Kidney epithelial cell (primary cell): ENCODE measurements at regions not wholly inside any gene's neighbourhood (a gene's known extent, or its start where the extent isn't known, plus 50 kb on each side); places are given as distances from the start of the nearest gene placed in this dataset.

ENCODE experiments used
- DNase-seq: peaks from one replicate; pipeline ENCODE4 v3.0.0-alpha.2; 2010; ENCODE audit warnings: low read depth
- H3K27me3 ChIP-seq: 2 replicates; pipeline ENCODE4 v1.6.0; 2011; ENCODE audit warnings: low read length; ENCODE audit not compliant: control insufficient read depth, insufficient read depth
- H3K36me3 ChIP-seq: 2 replicates; pipeline ENCODE4 v1.5.1; 2011; ENCODE audit warnings: low read length; ENCODE audit not compliant: control insufficient read depth, insufficient read depth
- H3K4me3 ChIP-seq: 2 replicates; pipeline ENCODE4 v1.5.1; 2011; ENCODE audit warnings: low read depth, mild to moderate bottlenecking, control low read depth, low read length
- TF ChIP-seq, protein P1 (sequence below): IDR thresholded peaks from 2 replicates; pipeline ENCODE4 v1.5.1; 2011; ENCODE audit warnings: mild to moderate bottlenecking, moderate library complexity, low read length, control low read depth, inconsistent platforms; ENCODE audit not compliant: insufficient read depth, poor library complexity, severe bottlenecking

DNA sequence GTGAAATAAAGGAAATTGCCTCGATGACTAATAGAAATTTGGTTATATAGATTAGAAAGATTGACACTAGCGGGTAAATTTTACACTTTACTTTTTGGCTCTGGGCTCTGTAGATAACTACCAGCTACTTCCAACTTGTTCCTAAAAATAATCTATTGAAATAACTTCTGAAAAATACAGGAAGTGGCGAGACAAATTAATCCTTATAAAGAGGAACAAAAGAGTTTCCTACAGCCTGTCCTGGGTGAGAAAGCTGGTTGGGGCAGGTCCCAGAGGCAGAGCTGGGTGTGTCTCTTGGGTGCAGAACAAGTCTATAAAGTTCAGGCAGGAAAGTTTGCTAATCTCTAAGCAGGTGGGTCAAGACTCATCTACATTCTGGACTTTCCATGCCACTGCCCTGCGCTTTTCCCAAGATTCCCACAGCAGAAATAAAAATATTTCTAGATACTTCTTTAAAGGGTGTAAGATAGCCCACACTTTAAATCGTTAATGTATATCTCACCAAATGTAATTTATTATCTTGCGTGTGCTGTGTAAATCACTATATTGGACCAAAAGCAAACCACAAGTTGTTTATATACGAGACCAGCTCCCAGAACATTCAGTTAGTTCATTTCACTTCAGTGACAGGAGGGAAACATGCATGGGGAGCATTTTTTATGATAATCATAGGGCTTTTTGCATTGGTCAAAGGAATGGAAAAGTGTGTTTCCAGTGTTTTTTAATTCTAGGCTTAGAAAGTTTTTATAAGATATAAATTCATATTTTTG lies 70.1 kb upstream of the NRIP1 start:
- Histone ChIP-seq H3K27me3 (no peaks in the 10 kb centered on the region), H3K36me3 (no peaks in the 10 kb centered on the region), H3K4me3 (no peak overlapping the region)
- TF ChIP-seq, protein P1, sequence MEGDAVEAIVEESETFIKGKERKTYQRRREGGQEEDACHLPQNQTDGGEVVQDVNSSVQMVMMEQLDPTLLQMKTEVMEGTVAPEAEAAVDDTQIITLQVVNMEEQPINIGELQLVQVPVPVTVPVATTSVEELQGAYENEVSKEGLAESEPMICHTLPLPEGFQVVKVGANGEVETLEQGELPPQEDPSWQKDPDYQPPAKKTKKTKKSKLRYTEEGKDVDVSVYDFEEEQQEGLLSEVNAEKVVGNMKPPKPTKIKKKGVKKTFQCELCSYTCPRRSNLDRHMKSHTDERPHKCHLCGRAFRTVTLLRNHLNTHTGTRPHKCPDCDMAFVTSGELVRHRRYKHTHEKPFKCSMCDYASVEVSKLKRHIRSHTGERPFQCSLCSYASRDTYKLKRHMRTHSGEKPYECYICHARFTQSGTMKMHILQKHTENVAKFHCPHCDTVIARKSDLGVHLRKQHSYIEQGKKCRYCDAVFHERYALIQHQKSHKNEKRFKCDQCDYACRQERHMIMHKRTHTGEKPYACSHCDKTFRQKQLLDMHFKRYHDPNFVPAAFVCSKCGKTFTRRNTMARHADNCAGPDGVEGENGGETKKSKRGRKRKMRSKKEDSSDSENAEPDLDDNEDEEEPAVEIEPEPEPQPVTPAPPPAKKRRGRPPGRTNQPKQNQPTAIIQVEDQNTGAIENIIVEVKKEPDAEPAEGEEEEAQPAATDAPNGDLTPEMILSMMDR = no peak
- no peak for DNase-seq

DNA sequence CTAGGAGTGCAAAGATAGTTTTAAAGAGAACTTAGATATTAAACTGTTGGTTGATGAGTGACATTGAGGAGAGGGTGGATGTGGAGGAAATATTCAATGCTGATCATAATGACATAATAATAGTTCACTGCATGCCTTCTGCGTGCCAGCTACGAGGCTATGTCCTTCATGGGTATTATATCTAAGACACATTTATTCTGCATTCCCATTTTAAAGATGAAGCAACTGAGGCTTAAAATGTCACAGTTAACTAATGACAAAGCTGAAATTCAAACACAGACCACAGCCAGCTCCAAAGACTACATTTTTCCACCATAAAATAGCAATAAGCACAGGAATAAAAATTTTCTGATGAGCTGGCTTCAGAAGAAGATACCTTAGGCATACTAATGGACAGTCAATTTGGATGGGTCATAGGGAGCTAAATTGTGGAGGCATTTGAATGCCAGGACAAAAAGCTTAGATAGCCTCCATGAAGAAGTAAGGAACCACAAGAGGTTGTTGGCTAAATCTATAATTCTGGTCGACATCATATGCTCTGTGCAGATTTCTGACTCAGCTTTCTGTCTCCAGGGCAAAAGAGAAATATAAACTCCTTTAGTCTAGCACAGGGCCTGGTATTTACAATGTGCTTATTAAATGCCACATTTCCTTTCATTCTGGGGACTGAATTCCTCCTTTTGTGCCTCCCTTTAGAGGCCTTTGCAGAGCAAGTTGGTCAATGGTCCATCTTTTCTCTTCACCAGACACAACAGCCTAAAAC lies 71.2 kb upstream of the NRIP1 start:
- no peak for DNase-seq
- H3K36me3 ChIP-seq = no peaks in the 10 kb centered on the region
- no peaks in the 10 kb centered on the region for H3K27me3 ChIP-seq
- TF ChIP-seq, protein P1 = no peak
- no peak overlapping the region for H3K4me3 ChIP-seq

DNA sequence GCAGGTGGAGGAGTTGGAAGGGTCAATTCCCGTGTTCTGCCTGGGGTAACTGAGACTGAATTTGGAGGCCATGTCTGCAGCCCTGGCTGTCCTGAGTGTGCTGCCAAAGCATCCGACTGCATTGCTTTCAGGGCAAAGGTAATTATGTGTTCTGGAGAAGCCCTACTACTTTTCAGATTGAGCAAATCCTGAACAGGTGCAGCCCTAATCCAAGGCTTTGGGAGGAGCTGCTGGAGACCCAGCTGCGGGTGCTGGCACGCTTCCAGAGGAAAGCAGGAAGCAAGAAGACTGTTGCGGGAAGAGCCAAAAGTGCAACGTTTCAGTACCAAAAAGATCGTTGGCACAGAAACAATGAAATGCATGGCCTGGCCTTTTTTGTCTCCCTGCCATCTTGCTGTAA lies 73.7 kb upstream of the NRIP1 start:
- H3K4me3 ChIP-seq = no peak overlapping the region
- no peaks in the 10 kb centered on the region for H3K27me3 ChIP-seq
- TF ChIP-seq, protein P1 = no peak
- no peaks in the 10 kb centered on the region for H3K36me3 ChIP-seq
- no peak for DNase-seq

DNA sequence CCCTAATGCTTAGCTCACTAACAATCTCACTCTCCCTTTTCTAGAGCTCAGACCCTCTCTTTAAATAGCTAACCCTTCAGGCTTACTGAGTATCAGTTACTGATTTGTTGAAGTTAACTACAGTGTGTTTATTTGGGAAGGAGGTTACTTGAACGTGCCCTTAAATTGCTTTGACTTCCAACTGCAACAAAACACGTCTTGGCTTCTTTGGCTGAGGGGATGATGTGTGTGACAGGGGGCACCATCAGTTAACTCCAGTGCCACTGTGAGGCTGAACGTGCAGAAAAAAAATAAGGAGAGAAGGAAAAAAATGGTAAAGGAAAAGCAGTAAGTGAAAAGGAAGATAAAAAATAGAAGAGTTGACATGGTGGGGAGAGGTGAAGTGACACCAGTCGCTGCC lies 75.1 kb upstream of the NRIP1 start:
- TF ChIP-seq, protein P1 = no peak

DNA sequence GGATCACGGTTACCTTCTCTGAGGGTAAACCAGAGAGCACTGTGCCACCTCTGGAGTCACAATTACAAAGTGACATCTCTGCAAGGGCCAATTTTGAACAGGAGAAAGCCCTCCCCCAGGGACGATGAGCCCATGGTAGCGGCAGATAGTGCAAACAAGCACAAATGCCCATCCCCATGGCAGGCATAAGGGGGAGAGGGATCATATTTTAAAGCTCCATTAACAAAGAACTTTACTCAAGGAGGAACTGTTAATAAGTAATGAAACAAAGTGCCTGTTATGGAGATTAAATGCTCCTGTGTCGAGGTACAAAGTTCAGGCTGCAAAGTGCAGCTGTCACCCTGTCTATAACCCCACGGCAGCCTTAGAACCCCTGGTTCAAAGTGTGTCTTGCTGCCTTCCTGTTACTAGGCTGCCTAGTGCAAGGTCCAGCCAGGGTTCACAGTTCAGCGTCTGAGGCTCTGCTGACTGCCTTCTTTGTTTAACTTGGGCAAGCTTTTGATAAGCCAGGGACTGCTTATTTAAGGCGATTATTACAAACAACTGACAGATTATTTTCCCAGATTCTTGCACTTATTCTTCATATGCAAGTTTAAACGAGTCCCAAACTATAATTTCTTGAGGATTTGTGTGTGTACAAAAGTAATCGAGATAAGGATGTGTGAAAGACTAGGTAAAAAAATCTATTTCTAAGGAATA lies 75.7 kb upstream of the NRIP1 start:
- no peak overlapping the region for H3K4me3 ChIP-seq
- H3K27me3 ChIP-seq = no peaks in the 10 kb centered on the region
- TF ChIP-seq, protein P1 = no peak
- no peak for DNase-seq
- H3K36me3 ChIP-seq = no peaks in the 10 kb centered on the region

More for the DNA sequence above, 75.1 kb upstream of the NRIP1 start:
- H3K36me3 ChIP-seq = no peaks in the 10 kb centered on the region
- no peaks in the 10 kb centered on the region for H3K27me3 ChIP-seq
- H3K4me3 ChIP-seq = no peak overlapping the region
- DNase-seq = no peak
